K562 (cell line): ENCODE measurements at regions not wholly inside any gene's neighbourhood (a gene's known extent, or its start where the extent isn't known, plus 50 kb on each side); places are given as distances from the start of the nearest gene placed in this dataset.

Experiments
- ATAC-seq: fragments of 200-7000 bp; cut with Tn5 transposase; 3 replicates; pipeline ENCODE4 v1.9.1; 2020; ENCODE audit warnings: moderate library complexity
- BruUV-seq: library from RNA; stranded (reverse); fragments of 400-500 nt; replicated peaks from 2 replicates; lab custom pipeline; 2021; lab: Mats Ljungman, UMichigan
- CTCF ChIA-PET: fragments of 300-600 bp; formaldehyde crosslinking; extraction: SDS; loops from one replicate; lab custom pipeline; 2021; ENCODE audit warnings: low intra/inter-chr PET ratio; lab: Yijun Ruan, JAX
- POLR2A ChIA-PET: fragments of 300-600, 350-650 bp; sonication (Branson Sonifier 250); formaldehyde crosslinking; extraction: SDS; loops from one replicate; lab custom pipeline; 2021; ENCODE audit warnings: antibody characterized with exemption, inconsistent platforms; lab: Yijun Ruan, JAX
- DNase-seq, 4 experiments: peaks; one replicate each; pipeline versions ENCODE4 v3.0.0 to v3.0.0-alpha.2; 2011 to 2018; ENCODE audit warnings: low spot score in 3 of 4, mixed read lengths in 3 of 4; ENCODE audit errors: extremely low read depth in 1 of 4
- FAIRE-seq: peaks from 2 replicates; lab custom pipeline; 2011; peaks lifted over from hg19 to GRCh38; lab: Jason Lieb, UNC
- H2AFZ ChIP-seq: 2 replicates; pipeline ENCODE4 v1.6.0; 2011; ENCODE audit warnings: low read depth, low read length, control low read depth, inconsistent platforms
- H3K27ac ChIP-seq: fragments of 200-600 bp; 3 replicates; pipeline ENCODE4 v1.8.0; 2011; ENCODE audit warnings: low read depth, mild to moderate bottlenecking, control low read depth, inconsistent platforms, low read length, moderate library complexity, mixed read lengths; ENCODE audit errors: extremely low read depth
- H3K27me3 ChIP-seq, 2 experiments: fragments of 300-600 bp in 1 of 2; 2 replicates in 1 of 2; 3 replicates in 1 of 2; pipeline versions ENCODE4 v1.6.0 to v1.8.0; 2011; ENCODE audit warnings: inconsistent platforms in 2 of 2, low read length in 2 of 2, mild to moderate bottlenecking in 1 of 2, mixed read lengths in 1 of 2, moderate library complexity in 1 of 2; ENCODE audit not compliant: control insufficient read depth in 2 of 2, insufficient read depth in 2 of 2
- H3K36me3 ChIP-seq: fragments of 300-600 bp; 3 replicates; pipeline ENCODE4 v1.8.0; 2011; ENCODE audit warnings: mild to moderate bottlenecking, low read length, inconsistent platforms; ENCODE audit not compliant: control insufficient read depth, insufficient read depth
- H3K4me1 ChIP-seq, 2 experiments: fragments of 200-600 bp in 1 of 2; replicated peaks in 1 of 2; 2 replicates in 1 of 2; 3 replicates in 1 of 2; pipeline versions ENCODE4 v1.5.1 to v1.8.0; 2011; ENCODE audit warnings: inconsistent platforms in 2 of 2, low read length in 2 of 2, mild to moderate bottlenecking in 1 of 2, mixed read lengths in 1 of 2, moderate library complexity in 1 of 2; ENCODE audit not compliant: control insufficient read depth in 2 of 2, insufficient read depth in 2 of 2
- H3K4me2 ChIP-seq: 2 replicates; pipeline ENCODE4 v1.6.1; 2011; ENCODE audit warnings: low read length, control low read depth, inconsistent platforms, mixed read lengths; ENCODE audit not compliant: insufficient read depth
- H3K4me3 ChIP-seq: fragments of 200-600 bp; sonication (generic), shearing (Covaris generic); 2 replicates; pipeline ENCODE4 v1.5.1; 2016; ENCODE audit warnings: control low read depth, inconsistent platforms
- H3K79me2 ChIP-seq: fragments of 200-600 bp; 3 replicates; pipeline ENCODE4 v1.8.0; 2011; ENCODE audit warnings: low read length, inconsistent platforms; ENCODE audit not compliant: control insufficient read depth, insufficient read depth
- H3K9ac ChIP-seq, 2 experiments: 2 replicates each; pipeline versions ENCODE4 v1.6.0 to v1.6.1; 2011; ENCODE audit warnings: low read depth in 2 of 2, low read length in 2 of 2, control low read depth in 1 of 2, inconsistent platforms in 1 of 2, mild to moderate bottlenecking in 1 of 2, mixed read lengths in 1 of 2; ENCODE audit not compliant: insufficient read depth in 1 of 2
- H3K9me1 ChIP-seq: one replicate; pipeline ENCODE4 v1.6.0; 2011; ENCODE audit warnings: inconsistent platforms, mild to moderate bottlenecking, low read length, moderate library complexity; ENCODE audit not compliant: control insufficient read depth, insufficient read depth
- H3K9me3 ChIP-seq: replicated peaks from 2 replicates; pipeline ENCODE4 v1.5.1; 2011; ENCODE audit warnings: low read depth, low read length, inconsistent platforms; ENCODE audit not compliant: control insufficient read depth, insufficient read depth
- H4K20me1 ChIP-seq: replicated peaks from 2 replicates; pipeline ENCODE4 v1.6.1; 2011; ENCODE audit warnings: low read length, inconsistent platforms, mixed read lengths; ENCODE audit not compliant: control insufficient read depth, insufficient read depth
- E2F3 ChIP-seq: fragments of 250-450 bp; sonication (Bioruptor Pico); IDR thresholded peaks from 2 replicates; pipeline ENCODE4 v1.4.0; 2020; ENCODE audit warnings: mild to moderate bottlenecking
- GTF2E2 ChIP-seq: fragments of 200-800 bp; sonication (Bioruptor generic); IDR thresholded peaks from 2 replicates; pipeline ENCODE4 v1.6.1; 2016; ENCODE audit warnings: missing genetic modification characterization, missing compliant biosample characterization
- HDGF ChIP-seq: fragments of 450-650 bp; IDR thresholded peaks from 2 replicates; pipeline ENCODE4 v1.6.1; 2016
- HNRNPLL ChIP-seq: fragments of 200-400 bp; formaldehyde crosslinking; IDR thresholded peaks from 2 replicates; pipeline ENCODE4 v1.6.1; 2017; ENCODE audit warnings: low read length, low read depth, mild to moderate bottlenecking; ENCODE audit not compliant: poor library complexity, severe bottlenecking
- HSF4 ChIP-seq: fragments of 250-450 bp; sonication (Bioruptor Pico); IDR thresholded peaks from 2 replicates; pipeline ENCODE4 v2.1.2; 2022; ENCODE audit warnings: mild to moderate bottlenecking, moderate library complexity, borderline replicate concordance
- MYBL2 ChIP-seq, 2 experiments: fragments of 450-650 bp in 1 of 2; sonication (generic) in 1 of 2; formaldehyde crosslinking in 1 of 2; IDR thresholded peaks; 2 replicates each; pipeline versions ENCODE4 v1.6.1 to v1.8.1; 2017 to 2022; ENCODE audit warnings: borderline replicate concordance in 1 of 2, inconsistent platforms in 1 of 2, low read depth in 1 of 2, mild to moderate bottlenecking in 1 of 2, missing genetic modification reagents in 1 of 2, moderate library complexity in 1 of 2
- NCOA2 ChIP-seq, 2 experiments: fragments of 450-650 bp; IDR thresholded peaks; 2 replicates each; pipeline ENCODE4 v1.6.1; 2018; ENCODE audit warnings: mild to moderate bottlenecking in 2 of 2, moderate library complexity in 1 of 2; ENCODE audit not compliant: partially characterized antibody in 2 of 2
- PML ChIP-seq: IDR thresholded peaks from 2 replicates; pipeline ENCODE4 v1.6.1; 2012; ENCODE audit warnings: low read length, inconsistent platforms
- RBM39 ChIP-seq: fragments of 200-400 bp; formaldehyde crosslinking; optimal IDR thresholded peaks from 2 replicates; pipeline ENCODE3; 2018; ENCODE audit warnings: low read depth, low read length
- TRIM28 ChIP-seq: fragments of 450-650 bp; IDR thresholded peaks from 2 replicates; pipeline ENCODE4 v1.6.1; 2017
- ZBTB8A ChIP-seq: fragments of 450-650 bp; IDR thresholded peaks from 2 replicates; pipeline ENCODE4 v1.6.1; 2018; ENCODE audit warnings: mild to moderate bottlenecking, moderate library complexity; ENCODE audit not compliant: partially characterized antibody
- ZNF24 ChIP-seq: fragments of 450-650 bp; IDR thresholded peaks from 2 replicates; pipeline ENCODE4 v1.6.1; 2016
- ZNF79 ChIP-seq: fragments of 250-450 bp; sonication (Bioruptor Pico); IDR thresholded peaks from 2 replicates; pipeline ENCODE4 v1.4.0; 2020; ENCODE audit warnings: low read depth, mild to moderate bottlenecking, moderate library complexity
- WGBS: fragments of 100-300 bp; shearing (Covaris generic); methylation state at CpG from one replicate; pipeline ENCODE4 v1.1.6; 2016; ENCODE audit warnings: low coverage, mixed read lengths; ENCODE audit not compliant: insufficient coverage; ENCODE audit errors: missing lambda C conversion rate; 5-methylcytosine and 5-hydroxymethylcytosine counted together
- in situ Hi-C: fragments of 300-500 bp; cut with MboI; formaldehyde crosslinking; loops from 4 replicates; pipeline ENCODE4 v1.15.0; 2018; ENCODE audit warnings: inconsistent platforms, mixed read lengths
- intact Hi-C: fragments of 100-400 bp; cut with micrococcal nuclease; formaldehyde crosslinking; loops from 2 replicates; pipeline ENCODE4 v1.14.2; 2022

DNA sequence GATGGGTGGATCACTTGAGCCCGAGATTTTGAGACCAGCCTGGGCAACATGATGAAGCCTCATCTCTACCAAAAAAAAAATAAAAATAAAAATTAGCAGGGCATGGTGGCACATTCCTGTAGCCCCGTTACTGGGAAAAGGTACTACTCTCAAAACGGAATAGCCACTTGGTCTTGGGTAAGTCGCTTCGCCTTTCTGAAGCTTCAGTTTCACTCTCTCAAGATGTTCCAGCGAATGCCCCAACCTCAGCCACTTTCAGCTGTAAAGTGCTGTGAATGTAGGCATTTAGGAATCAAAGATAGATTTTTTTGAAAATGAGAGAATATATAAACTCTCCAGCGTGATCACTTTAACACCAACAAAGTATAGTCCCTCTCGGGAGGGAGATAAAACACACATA, 154.1 kb upstream of the HS3ST3A1 start:
- no peaks in the 10 kb centered on the region for H3K79me2 ChIP-seq
- no peak overlapping the region for H2AFZ ChIP-seq
- no peak for TF ChIP-seq HSF4 (CRISPR knock-in tag)
- TF ChIP-seq HDGF: no peak
- TF ChIP-seq HNRNPLL: no peak
- no peak for TF ChIP-seq TRIM28
- TF ChIP-seq ZNF79 (CRISPR knock-in tag): no peak
- TF ChIP-seq MYBL2 (IDR thresholded peaks at IDR 0.05; ENCODE audit: low read depth): no peak
- no peak for TF ChIP-seq MYBL2 (CRISPR knock-in tag; IDR thresholded peaks at IDR 0.05; ENCODE audit: borderline replicate concordance)
- no peak for TF ChIP-seq PML
- TF ChIP-seq ZBTB8A: no peak
- no peak for TF ChIP-seq RBM39
- no peak for TF ChIP-seq E2F3 (CRISPR knock-in tag)
- TF ChIP-seq GTF2E2 (tag): no peak
- TF ChIP-seq ZNF24: no peak
- TF ChIP-seq NCOA2 (IDR thresholded peaks at IDR 0.05; ENCODE audit: partially characterized antibody in 2 of 2): no peak
- TF ChIP-seq, all 486 proteins: peak for 0
- intact Hi-C loops: no loop called here
- H3K27ac ChIP-seq: no peak overlapping the region
- no peak for FAIRE-seq
- H3K9ac ChIP-seq: no peak overlapping the region
- CTCF ChIA-PET: no interaction called here
- no peak for ATAC-seq
- no peaks in the 10 kb centered on the region for H3K27me3 ChIP-seq
- no peak overlapping the region for H3K4me3 ChIP-seq
- H3K9me1 ChIP-seq: no peaks in the 10 kb centered on the region
- H3K36me3 ChIP-seq: no peaks in the 10 kb centered on the region
- no peaks in the 10 kb centered on the region for H4K20me1 ChIP-seq
- BruUV-seq: no TSS peak
- WGBS: 0% methylated on average over 8 of the region's 8 CpGs
- H3K4me2 ChIP-seq: no peak overlapping the region
- POLR2A ChIA-PET: no interaction called here
- in situ Hi-C loops: no loop called here
- H3K9me3 ChIP-seq: no peaks in the 10 kb centered on the region
- H3K4me1 ChIP-seq: no peaks in the 10 kb centered on the region; a peak in 1 of 5 replicates
- DNase-seq: no peak
